H1 (cell line): ENCODE measurements at regions not wholly inside any gene's neighbourhood (a gene's known extent, or its start where the extent isn't known, plus 50 kb on each side); places are given as distances from the start of the nearest gene placed in this dataset.

Experiments used
- CTCF ChIA-PET: fragments of 300-600 bp; sonication (Branson Sonifier 250); formaldehyde crosslinking; loops from one replicate; lab custom pipeline; 2021; ENCODE audit not compliant: partially characterized antibody; lab: Charles Lee
- POLR2A ChIA-PET: fragments of 300-600 bp; sonication (Branson Sonifier 250); formaldehyde crosslinking; loops from one replicate; lab custom pipeline; 2021; ENCODE audit warnings: inconsistent platforms; ENCODE audit not compliant: partially characterized antibody; lab: Charles Lee
- DNase-seq, 2 experiments: peaks; one replicate each; pipeline versions ENCODE4 v3.0.0 to v3.0.0-alpha.2; 2010 to 2022; ENCODE audit warnings: low spot score in 2 of 2, low read depth in 1 of 2, mixed read lengths in 1 of 2
- FAIRE-seq: peaks from 2 replicates; lab custom pipeline; 2011; peaks lifted over from hg19 to GRCh38; lab: Jason Lieb, UNC
- H2AFZ ChIP-seq: 2 replicates; pipeline ENCODE4 v1.8.1; 2012; ENCODE audit warnings: low read length, inconsistent platforms
- H2AK5ac ChIP-seq: 2 replicates; pipeline ENCODE4 v1.6.1; 2013; ENCODE audit warnings: low read depth, low read length
- H2BK120ac ChIP-seq: replicated peaks from 2 replicates; pipeline ENCODE3; 2013; ENCODE audit warnings: low read depth, low read length, inconsistent platforms
- H2BK12ac ChIP-seq: 2 replicates; pipeline ENCODE4 v1.6.1; 2013; ENCODE audit warnings: low read depth, low read length
- H2BK15ac ChIP-seq: 2 replicates; pipeline ENCODE4 v1.6.1; 2013; ENCODE audit warnings: low read length
- H2BK20ac ChIP-seq: 2 replicates; pipeline ENCODE4 v1.6.1; 2013; ENCODE audit warnings: low read length
- H2BK5ac ChIP-seq: 2 replicates; pipeline ENCODE4 v1.6.1; 2013; ENCODE audit warnings: low read depth, low read length
- H3K14ac ChIP-seq: 2 replicates; pipeline ENCODE4 v1.6.1; 2013; ENCODE audit warnings: inconsistent platforms; ENCODE audit not compliant: insufficient read length
- H3K18ac ChIP-seq: 2 replicates; pipeline ENCODE4 v1.6.1; 2013; ENCODE audit warnings: low read length; ENCODE audit errors: extremely low read depth
- H3K23ac ChIP-seq: 2 replicates; pipeline ENCODE4 v1.6.1; 2013; ENCODE audit warnings: inconsistent platforms; ENCODE audit not compliant: insufficient read length
- H3K23me2 ChIP-seq: 2 replicates; pipeline ENCODE4 v1.6.1; 2013; ENCODE audit warnings: low read depth, low read length
- H3K27ac ChIP-seq: 2 replicates; pipeline ENCODE4 v1.6.1; 2011; ENCODE audit warnings: low read depth, low read length, inconsistent platforms
- H3K27me3 ChIP-seq, 4 experiments: replicated peaks in 1 of 4; 1 replicate in 1 of 4; 2 replicates in 3 of 4; pipeline versions ENCODE4 v1.6.1 to v1.8.1; 2011 to 2013; ENCODE audit warnings: low read length in 3 of 4, mild to moderate bottlenecking in 3 of 4, inconsistent platforms in 2 of 4, mixed read lengths in 2 of 4, moderate library complexity in 1 of 4; ENCODE audit not compliant: control insufficient read depth in 3 of 4, insufficient read depth in 3 of 4; ENCODE audit errors: extremely low read depth in 1 of 4
- H3K36me3 ChIP-seq, 4 experiments: 2 replicates each; pipeline versions ENCODE4 v1.6.1 to v1.8.1; 2011 to 2013; ENCODE audit warnings: mild to moderate bottlenecking in 4 of 4, low read length in 3 of 4, moderate library complexity in 2 of 4, control low read depth in 1 of 4, inconsistent platforms in 1 of 4; ENCODE audit not compliant: insufficient read depth in 4 of 4, control insufficient read depth in 2 of 4
- H3K4ac ChIP-seq: replicated peaks from 2 replicates; pipeline ENCODE3; 2013; ENCODE audit warnings: low read length, low read depth, mixed read lengths, inconsistent platforms; ENCODE audit not compliant: insufficient read length
- H3K4me1 ChIP-seq, 4 experiments: replicated peaks in 1 of 4; 1 replicate in 1 of 4; 2 replicates in 3 of 4; pipeline versions ENCODE4 v1.6.1 to v1.8.1; 2011 to 2013; ENCODE audit warnings: low read length in 3 of 4, inconsistent platforms in 2 of 4, mixed read lengths in 1 of 4; ENCODE audit not compliant: insufficient read depth in 4 of 4, control insufficient read depth in 3 of 4
- H3K4me2 ChIP-seq, 2 experiments: 2 replicates each; pipeline versions ENCODE4 v1.6.1 to v1.8.1; 2011 to 2013; ENCODE audit warnings: low read depth in 2 of 2, low read length in 2 of 2, control low read depth in 1 of 2, inconsistent platforms in 1 of 2, mild to moderate bottlenecking in 1 of 2; ENCODE audit not compliant: insufficient read depth in 1 of 2
- H3K4me3 ChIP-seq, 4 experiments: fragments of 200-600, 300-600 bp in 1 of 4; sonication (generic), shearing (Covaris generic), sonication (Bioruptor Twin) in 1 of 4; 2 replicates each; pipeline versions ENCODE4 v1.5.1 to v1.8.1; 2011 to 2016; ENCODE audit warnings: low read length in 4 of 4, low read depth in 3 of 4, control low read depth in 2 of 4, inconsistent platforms in 2 of 4, mild to moderate bottlenecking in 2 of 4, mixed read lengths in 1 of 4, moderate library complexity in 1 of 4; ENCODE audit not compliant: insufficient read depth in 2 of 4; ENCODE audit errors: extremely low read depth in 1 of 4
- H3K56ac ChIP-seq: replicated peaks from 2 replicates; pipeline ENCODE3; 2013; ENCODE audit warnings: low read depth, mild to moderate bottlenecking, mixed read lengths, low read length, inconsistent platforms; ENCODE audit not compliant: insufficient read length
- H3K79me1 ChIP-seq: 2 replicates; pipeline ENCODE4 v1.6.1; 2013; ENCODE audit warnings: low read depth, low read length, control low read depth
- H3K79me2 ChIP-seq, 2 experiments: 2 replicates each; pipeline versions ENCODE4 v1.6.1 to v1.8.1; 2012 to 2013; ENCODE audit warnings: low read length in 2 of 2, mild to moderate bottlenecking in 2 of 2, inconsistent platforms in 1 of 2; ENCODE audit not compliant: insufficient read depth in 2 of 2, control insufficient read depth in 1 of 2
- H3K9ac ChIP-seq, 4 experiments: replicated peaks in 1 of 4; 1 replicate in 1 of 4; 2 replicates in 3 of 4; pipeline versions ENCODE4 v1.6.1 to v1.8.1; 2011 to 2013; ENCODE audit warnings: low read depth in 3 of 4, low read length in 3 of 4, control low read depth in 2 of 4, mild to moderate bottlenecking in 2 of 4, moderate library complexity in 2 of 4, inconsistent platforms in 1 of 4; ENCODE audit errors: extremely low read depth in 1 of 4
- H3K9me3 ChIP-seq, 2 experiments: 2 replicates each; pipeline versions ENCODE4 v1.6.1 to v1.8.1; 2012 to 2013; ENCODE audit warnings: mild to moderate bottlenecking in 2 of 2, moderate library complexity in 2 of 2, control low read depth in 1 of 2, inconsistent platforms in 1 of 2, low read depth in 1 of 2, low read length in 1 of 2, mixed read lengths in 1 of 2; ENCODE audit not compliant: insufficient read depth in 2 of 2
- H4K20me1 ChIP-seq, 2 experiments: replicated peaks in 1 of 2; 2 replicates each; pipeline versions ENCODE3 to v1.8.1; 2011 to 2013; ENCODE audit warnings: inconsistent platforms in 2 of 2, low read length in 2 of 2, mild to moderate bottlenecking in 1 of 2; ENCODE audit not compliant: insufficient read depth in 2 of 2, control insufficient read depth in 1 of 2
- H4K5ac ChIP-seq: 2 replicates; pipeline ENCODE4 v1.6.1; 2013; ENCODE audit warnings: low read length, low read depth, mixed read lengths, inconsistent platforms; ENCODE audit not compliant: insufficient read length
- H4K8ac ChIP-seq: 2 replicates; pipeline ENCODE4 v1.8.0; 2013; ENCODE audit warnings: mild to moderate bottlenecking, moderate library complexity, low read length, inconsistent platforms; ENCODE audit not compliant: insufficient read depth; ENCODE audit errors: extremely low read depth
- H4K91ac ChIP-seq: replicated peaks from 2 replicates; pipeline ENCODE3; 2013; ENCODE audit warnings: low read length, mixed read lengths, inconsistent platforms; ENCODE audit not compliant: insufficient read length
- CTBP2 ChIP-seq: IDR thresholded peaks from 2 replicates; pipeline ENCODE4 v1.7.0; 2011; ENCODE audit warnings: borderline replicate concordance, mild to moderate bottlenecking, moderate library complexity, mixed read lengths, low read length; ENCODE audit not compliant: insufficient read depth, insufficient read length
- GABPA ChIP-seq: IDR thresholded peaks from 2 replicates; pipeline ENCODE4 v1.6.1; 2011; ENCODE audit warnings: mild to moderate bottlenecking, low read length, moderate library complexity, borderline replicate concordance; ENCODE audit not compliant: insufficient read depth
- KDM5A ChIP-seq: fragments of 200-600 bp; IDR thresholded peaks from 2 replicates; pipeline ENCODE4 v1.7.1; 2012; ENCODE audit warnings: mild to moderate bottlenecking, low read length, inconsistent platforms, mixed read lengths
- MAFK ChIP-seq: IDR thresholded peaks from 2 replicates; pipeline ENCODE4 v1.6.1; 2012; ENCODE audit warnings: low read depth, mild to moderate bottlenecking, improper control_type of control experiment, low read length
- MAX ChIP-seq: IDR thresholded peaks from 2 replicates; pipeline ENCODE4 v1.6.1; 2012; ENCODE audit warnings: inconsistent platforms
- PHF8 ChIP-seq: fragments of 200-600 bp; sonication (generic); conservative IDR thresholded peaks from 2 replicates; pipeline ENCODE4 v1.7.1; 2012; ENCODE audit warnings: low read depth, mild to moderate bottlenecking, inconsistent platforms, low read length, moderate library complexity
- SP1 ChIP-seq: IDR thresholded peaks from 2 replicates; pipeline ENCODE4 v1.6.1; 2011; ENCODE audit warnings: low read depth, low read length
- SRF ChIP-seq: IDR thresholded peaks from 2 replicates; pipeline ENCODE4 v1.6.1; 2011; ENCODE audit warnings: mild to moderate bottlenecking, low read depth, low read length, moderate library complexity
- WGBS, 2 experiments: shearing (Covaris generic) in 1 of 2; methylation state at CpG; one replicate each; pipeline versions ENCODE4 v1.1.6 to v1.1.7; 2013 to 2015; ENCODE audit warnings: low lambda C conversion rate in 2 of 2, mixed read lengths in 2 of 2, inconsistent platforms in 1 of 2, low coverage in 1 of 2, missing lambda C conversion rate in 1 of 2; ENCODE audit not compliant: insufficient replicate concordance in 2 of 2, insufficient coverage in 1 of 2, insufficient read length in 1 of 2; ENCODE audit errors: extremely low coverage in 1 of 2, missing lambda C conversion rate in 1 of 2; 5-methylcytosine and 5-hydroxymethylcytosine counted together

GRCh38 chr2:199524689-199525574, 67.2 kb upstream of the SATB2 start:
- no peak overlapping the region for H2BK15ac ChIP-seq
- H4K20me1 ChIP-seq = no peaks in the 10 kb centered on the region
- 93% methylated on average over 3 of the region's 3 CpGs; no CpG with 5 or more reads in 1 of the 2 experiments for WGBS, 2 experiments
- H3K9ac ChIP-seq = no peak overlapping the region
- H4K5ac ChIP-seq = no peak overlapping the region
- no peak overlapping the region for H2BK120ac ChIP-seq
- H3K18ac ChIP-seq = no peak overlapping the region
- H3K4me1 ChIP-seq = no peaks in the 10 kb centered on the region
- H3K23ac ChIP-seq = no peak overlapping the region
- H3K79me2 ChIP-seq = no peaks in the 10 kb centered on the region
- H2BK20ac ChIP-seq = no peak overlapping the region
- H3K4ac ChIP-seq = no peak overlapping the region
- CTCF ChIA-PET = interaction anchor here (0.9 to 1.3 kb wide), 2 partner anchors 18 to 36 kb away, joined by 3 read pairs; no protein-coding TSS in a partner anchor
- peaks cover 0 to 2% (median 0%) of the 10 kb centered on the region in 4 experiments; a peak in 1 of 7 replicates for H3K27me3 ChIP-seq
- H2AK5ac ChIP-seq = no peak overlapping the region
- no peak overlapping the region for H2AFZ ChIP-seq
- H3K27ac ChIP-seq = no peak overlapping the region
- DNase-seq (no peak), FAIRE-seq (peak; percentile 69)
- no peak overlapping the region for H3K4me2 ChIP-seq
- no peak overlapping the region for H3K4me3 ChIP-seq
- H3K14ac ChIP-seq = no peak overlapping the region
- no peaks in the 10 kb centered on the region for H3K79me1 ChIP-seq
- no peak overlapping the region for H4K8ac ChIP-seq
- no peak overlapping the region for H4K91ac ChIP-seq
- no peak overlapping the region for H3K56ac ChIP-seq
- H3K36me3 ChIP-seq = no peaks in the 10 kb centered on the region
- TF ChIP-seq MAX = no peak
- TF ChIP-seq SRF = no peak
- no peak for TF ChIP-seq GABPA
- TF ChIP-seq SP1 = no peak
- no peak for TF ChIP-seq KDM5A
- TF ChIP-seq MAFK = no peak
- TF ChIP-seq CTBP2 = no peak
- TF ChIP-seq PHF8 = no peak
- H3K9me3 ChIP-seq = no peaks in the 10 kb centered on the region; a peak in 1 of 4 replicates
- POLR2A ChIA-PET = no interaction called here
- H3K23me2 ChIP-seq = no peaks in the 10 kb centered on the region
- no peak overlapping the region for H2BK12ac ChIP-seq
- H2BK5ac ChIP-seq = no peak overlapping the region
